ENCODE measurements at regions not wholly inside any gene's neighbourhood (a gene's known extent, or its start where the extent isn't known, plus 50 kb on each side); places are given as distances from the start of the nearest gene placed in this dataset.

DNA sequence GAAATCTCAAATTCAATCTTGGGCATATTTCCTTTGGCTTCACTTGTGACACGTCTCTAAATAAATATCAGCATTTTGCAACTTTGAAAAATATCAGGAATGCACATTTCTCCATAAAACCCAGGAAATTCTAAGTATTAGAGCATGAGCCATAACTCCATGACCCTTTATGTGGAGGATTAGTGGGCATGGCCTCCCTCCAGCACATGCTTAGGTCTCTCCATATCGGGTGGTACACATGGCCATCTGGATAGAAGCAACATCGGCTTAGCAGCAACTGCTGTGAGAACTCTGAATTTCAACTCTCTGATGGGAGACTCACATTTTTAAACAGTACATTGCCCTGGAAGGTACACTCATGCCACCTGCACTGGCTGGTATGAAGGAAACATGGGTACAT is 73.7 kb upstream of the EGFLAM start:
- Histone ChIP-seq H3K36me3 (replicated peaks in 1 of 2; ENCODE audit: insufficient read depth in 1 of 2, low read depth in 2 of 2) (no peaks in the 10 kb centered on the region), H3K9me3 (no peaks in the 10 kb centered on the region), H3K4me1 (no peaks in the 10 kb centered on the region), H3K4me3 (no peak overlapping the region), H3K27me3 (no peaks in the 10 kb centered on the region), H3K27ac (no peak overlapping the region)
- TF ChIP-seq POLR2A (IDR thresholded peaks at IDR 0.05) (no peak), CTCF (IDR thresholded peaks at IDR 0.05) (no peak)
- ATAC-seq (no peak), DNase-seq (no peak)
- intact Hi-C loops (cut with DNase I) = no loop called here
- 82% methylated on average over 3 of the region's 3 CpGs for WGBS, 2 donors

DNA sequence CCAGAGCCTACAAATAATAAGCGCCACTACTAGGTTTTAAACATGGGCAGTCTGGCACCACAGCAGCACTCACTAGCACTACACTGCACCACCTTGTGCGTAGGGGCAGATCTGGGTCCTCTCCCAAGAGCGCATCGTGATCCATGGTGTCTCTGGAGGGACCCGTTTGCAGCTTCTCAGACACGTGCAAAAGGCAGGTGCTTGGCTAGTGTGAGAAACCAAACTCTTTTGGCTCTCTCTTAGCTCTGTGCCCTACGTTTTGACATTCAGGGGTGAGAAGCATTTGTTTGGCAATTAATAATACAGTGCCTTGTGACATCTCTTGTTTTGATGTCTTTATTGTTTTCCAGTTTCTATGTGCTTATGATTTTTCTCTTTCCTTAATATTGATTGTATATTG is 75.4 kb upstream of the EGFLAM start:
- 68 to 74% methylated on average over 7 of the region's 7 CpGs for WGBS, 2 donors
- no peaks in the 10 kb centered on the region for H3K4me1 ChIP-seq
- H3K9me3 ChIP-seq = no peaks in the 10 kb centered on the region
- intact Hi-C loops (cut with DNase I) = no loop called here
- DNase-seq (no peak), ATAC-seq (no peak)
- H3K4me3 ChIP-seq = no peak overlapping the region
- no peaks in the 10 kb centered on the region for H3K36me3 ChIP-seq (replicated peaks in 1 of 2; ENCODE audit: insufficient read depth in 1 of 2, low read depth in 2 of 2)
- TF ChIP-seq POLR2A (IDR thresholded peaks at IDR 0.05) = no peak
- no peak for TF ChIP-seq CTCF (IDR thresholded peaks at IDR 0.05)
- no peak overlapping the region for H3K27ac ChIP-seq
- H3K27me3 ChIP-seq = no peaks in the 10 kb centered on the region

DNA sequence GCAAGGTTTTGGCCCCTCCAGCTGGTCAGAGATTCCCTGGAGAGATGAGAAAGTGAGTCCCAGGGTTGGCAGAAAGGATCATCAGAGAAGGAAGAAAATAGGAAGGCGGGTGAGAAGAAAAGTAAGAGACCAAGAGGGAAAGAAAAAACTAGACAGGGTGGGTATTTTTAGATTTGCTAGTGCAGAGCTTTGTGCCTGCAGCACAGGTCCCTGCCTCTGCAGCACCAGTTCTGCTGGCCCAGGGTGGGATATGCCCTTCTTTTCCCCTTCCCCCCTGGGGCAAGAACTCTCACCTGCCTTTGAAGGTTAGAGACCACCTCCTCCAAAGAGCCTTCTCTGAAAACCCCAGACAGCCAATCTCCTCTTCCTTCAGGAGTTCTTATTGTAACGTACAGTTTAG is 90.3 kb upstream of the EGFLAM start:
- DNase-seq (no peak), ATAC-seq (no peak)
- no peak overlapping the region for H3K4me3 ChIP-seq
- H3K9me3 ChIP-seq = no peaks in the 10 kb centered on the region
- no peak overlapping the region for H3K27ac ChIP-seq
- H3K27me3 ChIP-seq = no peaks in the 10 kb centered on the region
- TF ChIP-seq POLR2A (IDR thresholded peaks at IDR 0.05) (no peak), CTCF (IDR thresholded peaks at IDR 0.05) (no peak)
- no peaks in the 10 kb centered on the region for H3K4me1 ChIP-seq
- 38 to 47% methylated on average over 2 of the region's 2 CpGs for WGBS, 2 donors
- intact Hi-C loops (cut with DNase I) = no loop called here
- H3K36me3 ChIP-seq (replicated peaks in 1 of 2; ENCODE audit: insufficient read depth in 1 of 2, low read depth in 2 of 2) = no peaks in the 10 kb centered on the region

GRCh38 chr5:38167562-38167996 is 90.8 kb upstream of the EGFLAM start:
- TF ChIP-seq POLR2A (IDR thresholded peaks at IDR 0.05) (no peak), CTCF (IDR thresholded peaks at IDR 0.05) (no peak)
- Histone ChIP-seq H3K4me3 (no peak overlapping the region), H3K27me3 (no peaks in the 10 kb centered on the region), H3K9me3 (no peaks in the 10 kb centered on the region), H3K27ac (no peak overlapping the region), H3K36me3 (replicated peaks in 1 of 2; ENCODE audit: insufficient read depth in 1 of 2, low read depth in 2 of 2) (no peaks in the 10 kb centered on the region), H3K4me1 (no peaks in the 10 kb centered on the region)
- DNase-seq = no peak
- WGBS, 2 donors = 38 to 41% methylated on average over 12 of the region's 12 CpGs
- intact Hi-C loops (cut with DNase I) = no loop called here
- ATAC-seq = no peak

DNA sequence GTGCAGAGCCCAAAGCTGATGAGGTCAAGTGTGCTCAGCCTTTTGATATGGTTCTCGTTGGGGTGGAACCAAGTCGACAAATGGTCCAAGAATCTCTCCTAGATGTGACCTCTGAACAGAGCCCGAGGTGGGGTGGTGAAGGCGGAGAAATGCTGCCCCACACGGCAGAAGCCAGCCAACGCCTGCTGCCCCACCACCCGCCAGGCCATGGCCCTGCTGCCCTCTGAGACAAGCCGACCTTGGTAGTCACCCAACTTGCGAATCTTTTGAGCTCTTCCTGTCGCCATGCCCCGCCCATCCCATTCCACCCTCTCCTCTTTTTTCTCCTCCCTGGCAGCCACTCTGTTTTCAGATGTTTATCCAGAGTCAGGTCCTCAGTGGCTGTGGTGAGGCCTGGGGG is 91.5 kb upstream of the EGFLAM start:
- H3K4me1 ChIP-seq = no peaks in the 10 kb centered on the region
- DNase-seq (no peak), ATAC-seq (no peak)
- no peaks in the 10 kb centered on the region for H3K36me3 ChIP-seq (replicated peaks in 1 of 2; ENCODE audit: insufficient read depth in 1 of 2, low read depth in 2 of 2)
- no peaks in the 10 kb centered on the region for H3K9me3 ChIP-seq
- H3K27ac ChIP-seq = no peak overlapping the region
- no peaks in the 10 kb centered on the region for H3K27me3 ChIP-seq
- intact Hi-C loops (cut with DNase I) = no loop called here
- WGBS, 2 donors = 73 to 82% methylated on average over 11 of the region's 11 CpGs
- no peak overlapping the region for H3K4me3 ChIP-seq
- TF ChIP-seq POLR2A (IDR thresholded peaks at IDR 0.05) (no peak), CTCF (IDR thresholded peaks at IDR 0.05) (no peak)

Data from body of pancreas (tissue), 4 donors.